ENCODE measurements at regions not wholly inside any gene's neighbourhood (a gene's known extent, or its start where the extent isn't known, plus 50 kb on each side); places are given as distances from the start of the nearest gene placed in this dataset.

DNA sequence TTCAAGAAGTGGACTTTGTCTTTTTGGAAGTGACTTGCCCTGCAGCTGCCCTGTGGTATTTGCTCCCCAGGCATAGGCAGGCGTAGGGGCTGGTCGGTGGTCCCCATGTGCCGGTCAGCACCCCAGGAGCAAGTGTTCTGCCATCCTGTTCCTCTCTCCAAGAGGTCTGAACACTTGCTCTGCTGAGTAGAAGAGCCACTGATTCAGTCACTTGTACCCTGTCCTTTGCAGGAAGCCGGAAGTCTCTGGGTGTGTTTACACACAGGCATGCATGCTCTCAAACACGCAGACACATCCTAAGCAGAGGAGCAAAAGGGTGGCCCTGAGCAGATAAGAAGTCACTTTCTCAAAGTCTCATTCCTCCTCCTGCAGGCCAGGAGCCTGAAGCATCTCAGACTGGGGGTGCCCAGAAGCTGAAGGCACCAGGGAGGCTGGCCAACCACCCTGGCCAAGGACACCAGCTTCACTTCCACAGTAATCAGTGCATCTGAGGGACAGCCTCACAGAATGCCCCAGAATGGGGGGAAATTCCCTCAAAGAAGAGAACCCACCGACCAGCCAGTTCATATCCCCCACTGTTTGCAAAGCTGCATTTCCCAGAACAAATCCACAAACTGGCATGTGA is 88.7 kb upstream of the POMGNT2 start:
- DNase-seq (ENCODE audit: low read depth), result no peak
- TF ChIP-seq, protein P1, sequence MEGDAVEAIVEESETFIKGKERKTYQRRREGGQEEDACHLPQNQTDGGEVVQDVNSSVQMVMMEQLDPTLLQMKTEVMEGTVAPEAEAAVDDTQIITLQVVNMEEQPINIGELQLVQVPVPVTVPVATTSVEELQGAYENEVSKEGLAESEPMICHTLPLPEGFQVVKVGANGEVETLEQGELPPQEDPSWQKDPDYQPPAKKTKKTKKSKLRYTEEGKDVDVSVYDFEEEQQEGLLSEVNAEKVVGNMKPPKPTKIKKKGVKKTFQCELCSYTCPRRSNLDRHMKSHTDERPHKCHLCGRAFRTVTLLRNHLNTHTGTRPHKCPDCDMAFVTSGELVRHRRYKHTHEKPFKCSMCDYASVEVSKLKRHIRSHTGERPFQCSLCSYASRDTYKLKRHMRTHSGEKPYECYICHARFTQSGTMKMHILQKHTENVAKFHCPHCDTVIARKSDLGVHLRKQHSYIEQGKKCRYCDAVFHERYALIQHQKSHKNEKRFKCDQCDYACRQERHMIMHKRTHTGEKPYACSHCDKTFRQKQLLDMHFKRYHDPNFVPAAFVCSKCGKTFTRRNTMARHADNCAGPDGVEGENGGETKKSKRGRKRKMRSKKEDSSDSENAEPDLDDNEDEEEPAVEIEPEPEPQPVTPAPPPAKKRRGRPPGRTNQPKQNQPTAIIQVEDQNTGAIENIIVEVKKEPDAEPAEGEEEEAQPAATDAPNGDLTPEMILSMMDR (IDR thresholded peaks at IDR 0.05; ENCODE audit: low read depth, low read length, missing control alignments), result no peak
- in situ Hi-C loops (cut with HindIII; ENCODE audit: low sequenced_read_pairs), result no loop called here
- no peak overlapping the region for H3K4me3 ChIP-seq (ENCODE audit: low read depth, low read length)

DNA sequence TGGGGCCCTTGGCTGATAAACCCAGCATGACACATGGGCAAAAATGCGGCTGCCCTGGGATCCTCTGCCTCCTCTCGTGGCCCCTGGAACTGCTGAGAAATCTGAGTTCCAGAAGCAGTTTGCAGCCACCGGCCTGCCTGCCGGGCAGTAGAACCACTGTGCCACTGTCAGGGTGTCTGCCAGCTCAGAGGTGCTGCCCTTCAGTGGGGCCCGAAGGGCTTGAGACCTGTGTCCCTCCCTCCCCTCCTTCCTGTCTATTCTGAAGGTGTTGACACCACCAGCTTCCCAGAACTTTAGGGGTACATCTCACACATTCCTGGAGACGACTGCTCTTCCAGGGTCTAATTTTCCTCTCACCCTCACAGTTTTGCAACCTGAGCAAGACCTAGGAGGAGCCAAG is 88.2 kb upstream of the POMGNT2 start:
- H3K4me3 ChIP-seq (ENCODE audit: low read depth, low read length), result no peak overlapping the region
- TF ChIP-seq, protein P1 (IDR thresholded peaks at IDR 0.05; ENCODE audit: low read depth, low read length, missing control alignments), result no peak
- in situ Hi-C loops (cut with HindIII; ENCODE audit: low sequenced_read_pairs), result no loop called here
- DNase-seq (ENCODE audit: low read depth), result no peak

DNA sequence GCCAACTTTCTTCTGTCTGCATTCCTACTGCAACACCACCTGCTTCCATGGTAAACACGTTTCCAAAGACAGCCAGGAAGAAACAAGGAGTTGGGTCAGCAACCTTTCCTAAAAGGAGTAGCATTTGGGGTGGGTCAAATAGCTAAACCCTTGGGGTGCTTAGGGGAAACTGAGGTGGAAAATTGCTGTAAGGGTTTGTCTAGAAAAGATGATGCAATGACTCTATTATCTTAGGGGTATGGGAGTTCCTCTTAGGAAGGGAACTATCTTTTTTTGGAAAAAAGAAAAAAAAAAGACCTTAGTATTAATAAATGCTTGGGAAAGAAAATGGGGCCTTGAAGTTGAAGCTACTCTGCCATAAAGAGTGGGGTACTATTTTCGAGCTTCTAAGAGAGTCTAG is 86.1 kb upstream of the POMGNT2 start:
- DNase-seq (ENCODE audit: low read depth), result no peak
- TF ChIP-seq, protein P1 (IDR thresholded peaks at IDR 0.05; ENCODE audit: low read depth, low read length, missing control alignments), result no peak
- H3K4me3 ChIP-seq (ENCODE audit: low read depth, low read length), result no peak overlapping the region
- in situ Hi-C loops (cut with HindIII; ENCODE audit: low sequenced_read_pairs), result no loop called here

DNA sequence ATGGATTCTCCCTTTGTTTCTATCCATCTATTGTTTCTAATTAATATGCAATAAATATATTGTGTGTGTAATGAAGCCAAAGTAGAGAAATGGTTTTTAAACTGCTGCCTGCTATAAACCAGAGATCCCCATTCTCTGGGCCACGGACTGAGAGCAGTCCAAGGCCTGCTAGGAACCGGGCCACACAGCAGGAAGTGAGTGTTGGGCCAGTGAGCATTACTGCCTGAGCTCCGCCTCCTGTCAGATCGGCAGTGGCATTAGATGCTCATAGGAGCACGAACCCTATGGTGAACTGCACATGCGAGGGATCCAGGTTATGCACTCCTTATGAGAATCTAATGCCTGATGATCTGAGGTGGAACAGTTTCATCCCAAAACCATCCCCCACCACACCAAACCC is 85.2 kb upstream of the POMGNT2 start:
- DNase-seq (ENCODE audit: low read depth), result no peak
- no peak overlapping the region for H3K4me3 ChIP-seq (ENCODE audit: low read depth, low read length)
- in situ Hi-C loops (cut with HindIII; ENCODE audit: low sequenced_read_pairs), result no loop called here
- TF ChIP-seq, protein P1 (IDR thresholded peaks at IDR 0.05; ENCODE audit: low read depth, low read length, missing control alignments), result no peak

DNA sequence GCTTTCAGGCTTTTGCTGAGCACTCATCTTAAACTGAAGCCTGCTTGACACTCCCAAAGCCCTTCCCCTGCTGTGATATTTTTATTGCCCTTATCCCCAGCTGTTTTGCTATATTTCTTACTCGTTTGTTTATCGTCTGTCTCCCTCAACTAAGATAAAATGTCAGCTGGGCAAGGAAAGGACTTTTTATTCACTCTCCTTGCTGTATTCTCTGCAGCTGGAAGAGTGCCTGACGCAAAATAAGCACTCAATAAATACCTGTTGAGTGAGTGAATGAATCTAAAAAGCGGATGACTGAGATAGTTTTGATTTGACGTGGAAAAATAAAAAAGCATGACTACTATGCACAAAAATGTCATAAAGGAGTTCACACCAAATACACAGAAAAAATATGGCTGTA is 84.8 kb upstream of the POMGNT2 start:
- in situ Hi-C loops (cut with HindIII; ENCODE audit: low sequenced_read_pairs), result no loop called here
- no peak for DNase-seq (ENCODE audit: low read depth)
- H3K4me3 ChIP-seq (ENCODE audit: low read depth, low read length), result no peak overlapping the region
- TF ChIP-seq, protein P1 (IDR thresholded peaks at IDR 0.05; ENCODE audit: low read depth, low read length, missing control alignments), result no peak

DNA sequence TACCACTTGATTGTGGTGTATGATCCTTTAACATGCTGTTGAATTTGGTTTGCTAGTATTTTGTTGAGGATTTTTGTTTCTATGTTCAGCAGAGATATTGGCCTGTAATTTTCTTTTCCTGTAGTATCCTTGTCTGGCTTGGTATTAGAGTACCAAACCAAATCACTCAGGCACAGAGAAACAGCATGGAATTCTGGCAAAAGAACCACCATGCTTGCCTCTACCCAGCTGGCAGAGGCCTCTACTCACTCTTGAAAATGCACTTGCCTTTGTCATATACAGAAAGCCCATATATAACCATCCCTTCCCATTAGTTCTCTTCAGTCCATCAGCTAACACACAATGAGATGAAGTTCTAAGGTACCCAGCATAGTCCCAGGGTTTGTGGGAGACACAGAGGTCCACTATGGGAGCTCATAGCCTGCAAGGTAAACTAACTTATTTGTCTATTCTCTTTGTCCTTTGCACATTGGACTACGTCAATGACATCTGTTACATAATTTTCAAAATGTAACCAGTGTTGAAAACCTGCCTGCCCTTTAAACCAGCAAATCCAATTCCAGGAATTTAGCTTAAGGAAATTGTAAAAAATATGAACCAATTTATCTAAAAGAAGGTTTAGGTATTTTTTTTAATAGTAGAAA is 82.1 kb upstream of the POMGNT2 start:
- in situ Hi-C loops (cut with HindIII; ENCODE audit: low sequenced_read_pairs), result no loop called here
- no peak for DNase-seq (ENCODE audit: low read depth)
- H3K4me3 ChIP-seq (ENCODE audit: low read depth, low read length), result no peak overlapping the region
- TF ChIP-seq, protein P1 (IDR thresholded peaks at IDR 0.05; ENCODE audit: low read depth, low read length, missing control alignments), result no peak

Data from astrocyte of the cerebellum (primary cell).